ENCODE measurements at regions not wholly inside any gene's neighbourhood (a gene's known extent, or its start where the extent isn't known, plus 50 kb on each side); places are given as distances from the start of the nearest gene placed in this dataset.

- TF ChIP-seq, protein P1, sequence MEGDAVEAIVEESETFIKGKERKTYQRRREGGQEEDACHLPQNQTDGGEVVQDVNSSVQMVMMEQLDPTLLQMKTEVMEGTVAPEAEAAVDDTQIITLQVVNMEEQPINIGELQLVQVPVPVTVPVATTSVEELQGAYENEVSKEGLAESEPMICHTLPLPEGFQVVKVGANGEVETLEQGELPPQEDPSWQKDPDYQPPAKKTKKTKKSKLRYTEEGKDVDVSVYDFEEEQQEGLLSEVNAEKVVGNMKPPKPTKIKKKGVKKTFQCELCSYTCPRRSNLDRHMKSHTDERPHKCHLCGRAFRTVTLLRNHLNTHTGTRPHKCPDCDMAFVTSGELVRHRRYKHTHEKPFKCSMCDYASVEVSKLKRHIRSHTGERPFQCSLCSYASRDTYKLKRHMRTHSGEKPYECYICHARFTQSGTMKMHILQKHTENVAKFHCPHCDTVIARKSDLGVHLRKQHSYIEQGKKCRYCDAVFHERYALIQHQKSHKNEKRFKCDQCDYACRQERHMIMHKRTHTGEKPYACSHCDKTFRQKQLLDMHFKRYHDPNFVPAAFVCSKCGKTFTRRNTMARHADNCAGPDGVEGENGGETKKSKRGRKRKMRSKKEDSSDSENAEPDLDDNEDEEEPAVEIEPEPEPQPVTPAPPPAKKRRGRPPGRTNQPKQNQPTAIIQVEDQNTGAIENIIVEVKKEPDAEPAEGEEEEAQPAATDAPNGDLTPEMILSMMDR (IDR thresholded peaks at IDR 0.05; ENCODE audit: poor library complexity, severe bottlenecking) = no peak
- TF ChIP-seq EZH2 (IDR thresholded peaks at IDR 0.05; ENCODE audit: borderline replicate concordance, insufficient read depth, low read length, poor library complexity, severe bottlenecking) (no peak), EP300 (conservative IDR thresholded peaks at IDR 0.05; ENCODE audit: poor library complexity, severe bottlenecking) (no peak)
- TF ChIP-seq, protein P2, sequence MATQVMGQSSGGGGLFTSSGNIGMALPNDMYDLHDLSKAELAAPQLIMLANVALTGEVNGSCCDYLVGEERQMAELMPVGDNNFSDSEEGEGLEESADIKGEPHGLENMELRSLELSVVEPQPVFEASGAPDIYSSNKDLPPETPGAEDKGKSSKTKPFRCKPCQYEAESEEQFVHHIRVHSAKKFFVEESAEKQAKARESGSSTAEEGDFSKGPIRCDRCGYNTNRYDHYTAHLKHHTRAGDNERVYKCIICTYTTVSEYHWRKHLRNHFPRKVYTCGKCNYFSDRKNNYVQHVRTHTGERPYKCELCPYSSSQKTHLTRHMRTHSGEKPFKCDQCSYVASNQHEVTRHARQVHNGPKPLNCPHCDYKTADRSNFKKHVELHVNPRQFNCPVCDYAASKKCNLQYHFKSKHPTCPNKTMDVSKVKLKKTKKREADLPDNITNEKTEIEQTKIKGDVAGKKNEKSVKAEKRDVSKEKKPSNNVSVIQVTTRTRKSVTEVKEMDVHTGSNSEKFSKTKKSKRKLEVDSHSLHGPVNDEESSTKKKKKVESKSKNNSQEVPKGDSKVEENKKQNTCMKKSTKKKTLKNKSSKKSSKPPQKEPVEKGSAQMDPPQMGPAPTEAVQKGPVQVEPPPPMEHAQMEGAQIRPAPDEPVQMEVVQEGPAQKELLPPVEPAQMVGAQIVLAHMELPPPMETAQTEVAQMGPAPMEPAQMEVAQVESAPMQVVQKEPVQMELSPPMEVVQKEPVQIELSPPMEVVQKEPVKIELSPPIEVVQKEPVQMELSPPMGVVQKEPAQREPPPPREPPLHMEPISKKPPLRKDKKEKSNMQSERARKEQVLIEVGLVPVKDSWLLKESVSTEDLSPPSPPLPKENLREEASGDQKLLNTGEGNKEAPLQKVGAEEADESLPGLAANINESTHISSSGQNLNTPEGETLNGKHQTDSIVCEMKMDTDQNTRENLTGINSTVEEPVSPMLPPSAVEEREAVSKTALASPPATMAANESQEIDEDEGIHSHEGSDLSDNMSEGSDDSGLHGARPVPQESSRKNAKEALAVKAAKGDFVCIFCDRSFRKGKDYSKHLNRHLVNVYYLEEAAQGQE (IDR thresholded peaks at IDR 0.05; ENCODE audit: borderline replicate concordance) = no peak
Observed at GRCh38 chr14:58785701-58786100, 147.9 kb downstream of the DACT1 start.
